GM21528 (cell line): ENCODE measurements at regions not wholly inside any gene's neighbourhood (a gene's known extent, or its start where the extent isn't known, plus 50 kb on each side); places are given as distances from the start of the nearest gene placed in this dataset.
"Not testable (repeated sequence)": the region's sequence is repeated elsewhere in the genome, so short reads cannot be mapped to it uniquely, and the experiment has no call there.

Source experiments
- ATAC-seq: cut with Tn5 transposase; IDR thresholded peaks from one replicate; pipeline ENCODE4 v1.9.1; 2021; ENCODE audit warnings: mild to moderate bottlenecking, moderate library complexity; ENCODE audit not compliant: unreplicated experiment, low FRiP score

DNA sequence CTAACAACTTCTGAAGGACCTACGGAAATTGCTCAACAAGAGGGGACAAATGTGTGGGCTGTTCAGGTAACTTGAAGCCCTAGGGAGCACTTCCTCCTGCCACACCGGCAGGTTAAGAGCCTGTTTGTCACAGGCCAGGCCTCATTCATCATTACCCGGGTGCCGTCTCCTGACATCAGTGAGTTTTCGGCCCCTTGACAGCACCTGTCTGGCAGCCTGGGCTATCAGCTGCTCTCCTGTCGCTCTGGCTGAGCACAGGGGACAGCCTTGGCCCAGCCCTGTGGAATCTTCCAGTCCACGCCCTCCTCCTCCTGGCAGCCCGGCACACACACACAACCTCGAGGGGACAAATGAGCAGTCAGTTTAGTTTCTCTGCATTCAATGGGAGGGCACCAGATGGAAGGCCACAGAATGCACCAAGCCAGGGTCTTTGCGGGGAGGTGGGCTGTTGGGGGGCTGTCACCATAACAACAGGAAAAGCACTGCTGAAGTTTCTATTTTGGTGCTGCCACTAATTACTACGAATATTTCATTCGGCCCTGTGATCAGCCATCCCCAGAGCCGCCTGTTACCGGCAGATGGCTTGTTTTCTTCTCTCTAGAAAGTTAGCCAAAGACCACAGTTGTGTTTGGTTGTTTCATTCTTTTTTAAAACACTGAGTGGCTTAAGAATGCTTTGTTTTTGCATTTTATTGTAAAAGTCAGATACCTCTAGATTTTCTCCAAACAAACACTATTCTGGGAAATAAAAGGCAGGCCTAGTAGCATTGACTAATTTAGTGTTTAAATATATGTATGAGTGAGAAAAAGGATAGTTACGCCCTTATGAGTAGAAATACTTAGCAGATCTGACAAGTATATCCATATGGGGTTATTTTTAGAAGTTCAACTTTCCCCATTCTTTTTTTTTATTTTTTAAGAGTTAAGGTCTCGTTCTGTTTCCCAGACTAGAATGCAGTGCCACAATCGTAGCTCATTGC lies 189.9 kb upstream of the NDUFV2 start:
- ATAC-seq = peak; percentile 70

DNA sequence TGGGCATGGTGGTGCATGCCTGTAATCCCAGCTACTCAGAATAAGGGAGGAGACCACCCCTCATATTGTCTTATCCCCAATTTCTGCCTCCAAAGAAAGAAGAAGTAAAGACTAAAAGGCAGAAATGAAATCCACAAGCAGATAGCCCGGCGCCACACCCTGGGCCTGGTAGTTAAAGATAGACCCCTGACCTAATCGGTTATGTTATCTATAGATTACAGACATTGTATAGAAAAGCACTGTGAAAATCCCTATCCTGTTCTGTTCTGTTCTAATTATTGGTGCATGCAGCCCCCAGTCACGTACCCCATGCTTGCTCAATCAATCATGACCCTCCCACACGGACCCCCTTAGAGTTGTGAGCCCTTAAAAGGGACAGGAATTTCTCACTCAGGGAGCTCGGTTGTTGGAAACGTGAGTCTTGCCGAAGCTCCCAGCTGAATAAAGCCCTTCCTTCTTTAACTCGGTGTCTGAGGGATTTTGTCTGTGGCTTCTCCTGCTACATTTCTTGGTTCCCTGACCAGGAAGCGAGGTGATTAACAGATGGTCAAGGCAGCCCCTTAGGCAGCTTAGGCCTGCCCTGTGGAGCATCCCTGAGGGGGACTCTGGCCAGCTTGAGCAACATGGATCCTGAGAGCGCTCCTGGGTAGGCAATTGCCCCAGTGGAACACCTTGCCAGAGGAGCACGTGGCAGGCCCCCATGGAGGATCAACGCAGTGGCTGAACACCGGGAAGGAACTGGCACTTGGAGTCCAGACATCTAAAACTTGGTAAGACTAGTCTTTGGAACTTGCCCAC lies 188.7 kb upstream of the NDUFV2 start:
- ATAC-seq = not testable (repeated sequence)

DNA sequence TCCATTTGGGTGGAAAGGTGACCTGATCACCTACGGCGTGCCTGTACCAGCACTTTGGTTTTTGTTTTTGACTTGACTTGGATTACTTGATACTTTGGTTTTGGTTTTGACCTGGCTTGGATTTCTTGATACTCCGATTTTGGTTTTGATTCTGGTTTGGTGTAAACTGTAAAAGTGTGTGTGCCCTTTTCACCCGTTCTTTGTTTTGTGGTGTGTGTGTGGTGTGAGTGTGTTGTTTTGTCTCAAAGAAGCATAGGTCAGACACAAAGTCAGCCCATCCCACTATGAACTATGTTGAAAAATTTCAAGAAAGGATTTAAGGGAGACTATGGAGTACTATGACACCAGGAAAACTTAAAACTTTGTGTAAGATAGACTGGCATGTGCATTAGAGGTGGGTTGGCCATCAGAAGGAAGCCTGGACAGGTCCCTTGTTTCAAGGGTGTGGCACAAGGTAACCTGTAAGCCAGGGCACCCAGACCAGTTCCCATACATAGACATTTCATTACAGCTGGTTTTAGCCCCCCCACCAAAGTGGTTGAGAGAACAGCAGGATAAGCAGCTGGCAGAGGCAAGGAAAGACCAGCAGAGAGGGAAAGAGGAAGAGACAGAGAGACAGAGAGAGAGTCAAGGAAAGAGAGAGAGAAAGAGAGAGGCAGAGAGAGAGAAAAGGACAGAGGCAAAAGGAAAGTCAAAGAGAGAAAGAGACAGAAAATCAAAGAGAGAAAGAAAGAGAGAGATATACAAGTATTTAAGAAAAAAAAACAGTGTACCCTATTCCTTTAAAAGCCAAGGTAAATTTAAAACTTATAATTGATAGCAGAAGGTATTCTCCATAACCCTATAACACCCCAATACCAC lies 187.9 kb upstream of the NDUFV2 start:
- not testable (repeated sequence) for ATAC-seq

DNA sequence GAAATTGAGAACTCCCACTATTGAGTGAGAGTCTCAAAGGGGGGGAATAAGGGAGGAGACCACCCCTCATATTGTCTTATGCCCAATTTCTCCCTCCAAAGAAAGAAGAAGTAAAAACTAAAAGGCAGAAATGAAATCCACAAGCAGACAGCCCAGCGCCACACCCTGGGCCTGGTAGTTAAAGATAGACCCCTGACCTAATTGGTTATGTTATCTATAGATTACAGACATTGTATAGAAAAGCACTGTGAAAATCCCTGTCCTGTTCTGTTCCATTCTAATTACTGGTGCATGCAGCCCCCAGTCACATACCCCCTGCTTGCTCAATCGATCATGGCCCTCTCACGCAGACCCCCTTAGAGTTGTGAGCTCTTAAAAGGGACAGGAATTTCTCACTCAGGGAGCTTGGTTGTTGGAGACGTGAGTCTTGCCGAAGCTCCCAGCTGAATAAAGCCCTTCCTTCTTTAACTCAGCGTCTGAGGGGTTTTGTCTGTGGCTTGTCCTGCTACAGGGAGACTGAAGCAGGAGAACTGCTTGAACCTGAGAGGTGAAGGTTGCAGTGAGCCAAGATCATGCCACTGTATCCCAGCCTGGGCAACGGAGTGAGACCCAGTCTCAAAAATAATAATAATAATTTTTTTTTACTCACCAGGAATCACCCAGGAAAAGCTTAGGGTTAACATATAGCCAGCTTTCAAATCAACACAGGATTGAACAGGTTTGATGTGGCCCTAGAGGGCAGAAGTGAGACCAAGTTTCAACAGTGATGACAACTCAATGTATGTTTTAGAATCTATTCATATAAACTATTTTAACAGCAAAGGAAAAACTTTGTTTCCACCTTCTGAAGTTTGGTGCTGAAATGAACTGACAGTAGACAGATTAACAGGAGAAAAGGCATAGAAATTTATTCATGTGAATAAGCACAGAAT lies 181.4 kb upstream of the NDUFV2 start:
- ATAC-seq = not testable (repeated sequence)

DNA sequence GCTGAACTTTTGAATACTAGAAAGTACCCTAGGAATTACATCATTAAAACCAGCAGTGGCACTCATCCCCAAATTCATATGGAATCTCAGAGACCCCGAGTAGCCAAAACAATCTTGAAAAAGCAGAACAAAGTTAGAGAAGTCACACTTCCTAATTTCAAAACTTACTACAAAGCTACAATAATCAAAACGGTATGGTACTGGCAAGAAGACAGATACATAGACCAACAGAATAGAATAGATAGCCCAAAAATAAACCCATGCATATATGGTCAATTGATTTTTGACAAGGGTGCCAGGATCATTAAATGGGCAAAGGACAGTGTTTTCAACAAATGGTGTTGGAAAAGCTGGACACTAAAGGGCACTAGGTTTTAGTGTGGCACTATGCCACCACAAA lies 176.0 kb upstream of the NDUFV2 start:
- no peak for ATAC-seq

DNA sequence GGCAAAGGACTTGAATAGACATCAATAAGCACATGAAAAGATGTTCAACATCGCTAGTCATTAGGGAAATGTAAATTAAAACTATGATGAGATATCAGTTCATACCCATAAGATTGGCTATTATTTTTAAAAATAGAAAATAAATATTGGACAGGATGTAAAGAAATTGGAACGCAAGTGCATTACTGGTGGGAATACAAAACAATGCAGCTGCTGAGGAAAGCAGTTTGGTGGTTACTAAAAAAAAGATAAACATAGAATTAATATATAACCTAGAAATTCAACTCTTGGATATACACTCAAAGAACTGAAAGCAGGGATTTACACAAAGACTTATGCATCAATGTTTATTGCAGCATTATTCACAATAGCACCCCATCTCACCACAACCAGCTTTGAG lies 174.5 kb upstream of the NDUFV2 start:
- no peak for ATAC-seq

DNA sequence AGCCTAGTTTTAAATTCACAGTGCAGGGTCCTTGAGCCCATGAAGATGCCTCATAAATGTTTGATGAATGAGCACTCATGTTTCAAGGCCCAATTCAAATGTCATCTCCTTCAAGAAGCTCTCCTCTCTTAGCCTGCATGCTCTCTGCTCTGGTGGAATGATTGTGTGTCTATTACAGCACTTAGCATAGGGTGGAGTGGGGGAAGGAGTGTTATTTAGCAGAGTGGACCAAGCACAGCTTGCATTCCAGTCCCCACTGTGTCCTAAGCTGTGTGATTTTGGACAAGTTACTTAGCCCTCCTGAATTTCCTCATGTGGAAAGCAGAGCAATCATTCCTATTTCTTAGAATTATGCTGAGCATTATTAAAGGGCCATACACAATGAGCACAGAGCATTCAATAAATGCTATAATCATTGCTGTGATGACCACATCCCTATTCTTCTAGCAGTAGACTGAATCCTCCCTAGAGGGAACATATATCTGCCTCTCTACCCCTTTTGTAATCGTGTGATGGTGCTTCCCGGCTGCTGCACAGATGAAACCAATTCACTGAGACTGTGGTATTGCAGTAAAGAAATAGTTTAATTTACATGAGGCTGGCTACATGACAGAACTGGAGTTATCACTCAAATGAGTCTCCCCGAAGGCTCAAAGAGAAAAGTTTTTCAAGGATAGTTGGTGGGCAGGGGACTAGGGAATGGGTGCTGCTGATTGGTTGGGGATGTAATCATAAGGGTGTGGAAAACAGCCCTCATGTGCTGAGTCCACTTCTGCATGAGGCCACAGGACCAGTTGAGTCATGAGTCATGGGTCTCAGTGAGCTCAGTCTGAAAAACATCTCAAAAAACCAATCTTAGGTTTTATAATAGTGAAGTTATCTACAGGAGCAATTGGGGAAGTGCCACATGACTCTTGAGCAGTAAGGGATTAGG lies 173.4 kb upstream of the NDUFV2 start:
- ATAC-seq = no peak

DNA sequence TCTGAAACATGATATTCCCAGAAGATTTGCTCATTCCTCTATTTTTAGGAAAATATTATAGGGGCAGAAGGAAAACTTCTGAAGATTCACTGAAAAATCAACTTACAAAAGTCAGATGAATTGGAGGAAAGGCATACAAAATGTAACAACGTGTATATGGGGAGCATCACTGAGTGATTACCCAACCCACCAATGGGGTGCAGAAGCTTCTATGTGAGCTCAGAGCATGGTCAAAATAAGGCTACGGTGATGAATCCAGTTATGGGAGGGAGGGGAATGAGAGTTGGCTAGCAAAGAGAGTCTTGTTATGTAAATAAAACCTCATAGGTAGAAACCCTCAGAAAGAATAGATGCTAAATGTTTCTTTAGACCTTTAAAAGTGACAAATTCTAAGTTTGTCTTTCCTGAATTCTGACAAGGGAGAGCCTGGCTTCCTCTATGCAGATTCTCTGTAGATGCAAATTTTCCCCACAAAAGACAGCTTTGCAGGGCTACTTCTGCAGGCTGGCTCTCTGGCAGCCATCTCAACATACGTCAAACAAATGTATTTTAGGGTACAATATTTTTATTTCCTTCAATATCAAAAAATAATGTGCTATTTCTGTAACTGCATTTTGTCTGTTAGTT lies 171.4 kb upstream of the NDUFV2 start:
- ATAC-seq = no peak

DNA sequence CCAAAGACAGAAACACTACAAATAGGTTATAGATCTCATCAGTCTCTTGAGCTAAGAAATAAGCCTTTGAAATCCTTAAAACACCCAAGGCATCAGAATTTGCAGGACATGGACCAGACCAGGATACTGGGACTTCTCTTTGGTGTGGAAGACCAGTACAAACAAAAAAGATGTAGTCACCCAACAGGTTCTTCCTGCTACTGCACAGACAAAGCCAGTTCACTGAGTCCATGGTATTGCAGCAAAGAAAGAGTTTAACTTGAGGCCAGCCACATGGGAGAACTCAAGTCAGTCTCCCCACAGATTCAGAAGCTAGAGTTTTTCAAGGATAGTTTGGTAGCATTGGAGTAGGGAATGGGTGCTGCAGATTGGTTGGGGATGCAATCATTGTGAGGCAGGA lies 169.6 kb upstream of the NDUFV2 start:
- no peak for ATAC-seq

DNA sequence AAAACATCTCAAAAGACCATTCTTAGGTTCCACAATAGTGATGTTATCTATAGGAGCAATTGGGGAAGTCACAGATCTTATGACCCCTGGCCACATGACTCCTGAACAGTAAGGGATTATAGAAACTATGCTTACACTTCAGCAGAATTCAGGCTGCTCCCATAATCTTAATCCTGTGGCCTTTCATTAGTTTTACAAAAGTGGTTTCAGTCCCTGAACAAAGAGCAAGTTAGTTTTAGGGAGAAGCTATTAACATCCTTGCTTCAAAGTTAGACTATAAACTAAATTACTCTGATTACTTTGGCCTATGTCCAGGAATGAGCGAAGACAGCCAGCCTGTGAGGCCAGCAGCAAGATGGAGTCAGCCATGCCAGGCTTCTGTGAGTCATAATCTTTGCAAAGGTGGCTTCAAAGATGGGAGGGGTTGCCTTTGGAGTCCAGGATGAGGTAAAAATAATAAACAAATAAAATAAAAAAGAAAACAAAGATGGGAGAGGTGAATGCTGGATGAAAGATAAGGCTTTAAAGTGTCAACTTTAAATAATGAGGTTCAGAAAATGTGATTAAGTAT lies 168.7 kb upstream of the NDUFV2 start:
- ATAC-seq = no peak

DNA sequence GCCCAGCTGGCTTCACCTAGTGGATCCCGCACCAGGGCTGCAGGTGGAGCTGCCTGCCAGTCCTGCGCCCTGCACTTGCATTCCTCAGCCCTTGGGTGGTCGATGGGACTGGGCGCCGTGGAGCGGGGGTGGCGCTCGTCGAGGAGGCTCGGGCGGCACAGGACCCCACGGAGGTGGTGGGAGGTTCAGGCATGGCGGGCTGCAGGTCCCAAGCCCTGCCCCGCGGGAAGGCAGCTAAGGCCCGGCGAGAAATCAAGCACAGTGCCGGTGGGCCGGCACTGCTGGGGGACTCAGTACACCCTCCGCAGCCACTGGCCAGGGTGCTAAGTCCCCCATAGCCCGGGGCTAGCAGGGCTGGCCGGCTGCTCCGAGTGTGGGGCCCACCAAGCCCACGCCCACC lies 167.2 kb upstream of the NDUFV2 start:
- not testable (repeated sequence) for ATAC-seq

DNA sequence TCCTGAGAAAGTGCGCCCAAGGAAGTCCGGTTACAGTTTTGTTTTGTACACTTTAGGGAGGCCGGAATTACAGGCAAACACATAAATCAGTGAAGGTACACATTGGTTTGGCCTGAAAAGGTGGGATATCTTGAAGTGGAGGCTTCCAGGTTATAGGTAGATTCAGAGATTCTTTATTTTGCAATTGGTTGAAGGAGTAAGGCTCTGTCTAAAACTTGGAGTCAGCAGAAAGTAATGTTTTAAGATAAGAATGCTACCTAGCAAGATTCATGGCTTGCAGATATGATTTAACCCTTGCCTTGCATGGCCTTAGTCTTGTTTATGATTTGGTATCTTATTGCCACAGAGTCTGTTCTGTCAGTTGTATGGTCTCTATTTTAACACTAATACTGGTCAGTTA lies 165.9 kb upstream of the NDUFV2 start:
- no peak for ATAC-seq

DNA sequence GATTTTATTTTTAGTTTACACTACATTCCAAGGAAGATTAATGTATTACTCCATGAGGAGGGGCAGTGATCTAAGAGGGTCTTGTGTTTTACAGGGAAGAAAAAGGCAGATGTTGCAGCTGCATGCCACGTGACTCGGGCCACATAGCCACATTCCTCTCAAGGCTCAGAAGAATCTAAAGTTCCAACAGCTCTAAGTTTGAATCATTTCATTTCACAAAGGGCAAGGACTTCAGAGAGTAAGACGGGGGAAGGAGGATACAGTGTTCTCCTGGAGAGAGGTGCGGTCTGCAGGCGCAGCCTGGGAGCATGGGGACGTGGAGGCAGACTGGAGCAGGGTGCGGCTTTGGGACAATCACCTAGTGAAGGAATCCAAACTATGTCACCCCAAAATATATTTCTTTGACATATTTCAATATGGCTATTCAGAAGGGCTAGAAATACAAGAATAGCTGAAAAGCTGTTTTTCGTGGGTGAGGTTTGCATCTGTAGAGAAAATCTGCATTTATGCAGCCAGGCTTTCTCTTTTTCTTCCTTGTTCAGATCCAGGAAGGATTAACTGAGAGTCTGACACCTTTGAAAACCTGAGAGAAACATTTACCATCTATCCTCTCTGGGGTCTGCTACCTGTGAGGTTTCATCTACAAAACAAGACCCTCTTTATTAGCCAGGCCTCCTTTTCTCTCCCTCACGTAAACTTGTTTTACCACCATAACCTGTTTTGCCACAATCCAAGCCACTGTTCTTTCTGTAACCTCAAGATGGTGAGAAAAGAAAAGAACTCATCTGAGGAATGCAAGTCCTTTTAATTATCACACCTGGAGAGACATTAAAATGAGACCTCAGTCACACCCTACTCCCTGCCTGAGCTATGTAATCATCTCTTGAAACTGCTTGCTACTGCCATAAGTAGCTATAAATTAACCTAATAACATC lies 165.1 kb upstream of the NDUFV2 start:
- ATAC-seq = no peak

DNA sequence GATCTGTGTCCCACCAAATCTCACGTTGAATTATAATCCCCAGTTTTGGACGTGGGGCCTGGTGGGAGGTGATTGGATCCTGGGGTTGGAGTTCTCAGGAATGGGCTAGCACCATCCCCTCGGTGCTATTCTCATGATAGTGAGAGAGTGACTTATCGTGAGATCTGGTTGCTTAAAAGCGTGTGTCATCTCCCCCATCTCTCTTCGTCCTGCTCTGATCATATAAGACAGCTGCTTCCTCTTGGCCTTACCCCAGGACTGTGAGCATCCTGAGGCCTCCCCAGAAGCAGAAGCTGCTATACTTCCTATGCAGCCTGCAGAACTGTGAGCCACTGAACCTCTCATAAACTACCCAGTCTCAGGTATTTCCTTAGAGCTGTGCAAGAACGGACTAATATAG lies 163.7 kb upstream of the NDUFV2 start:
- ATAC-seq = no peak

DNA sequence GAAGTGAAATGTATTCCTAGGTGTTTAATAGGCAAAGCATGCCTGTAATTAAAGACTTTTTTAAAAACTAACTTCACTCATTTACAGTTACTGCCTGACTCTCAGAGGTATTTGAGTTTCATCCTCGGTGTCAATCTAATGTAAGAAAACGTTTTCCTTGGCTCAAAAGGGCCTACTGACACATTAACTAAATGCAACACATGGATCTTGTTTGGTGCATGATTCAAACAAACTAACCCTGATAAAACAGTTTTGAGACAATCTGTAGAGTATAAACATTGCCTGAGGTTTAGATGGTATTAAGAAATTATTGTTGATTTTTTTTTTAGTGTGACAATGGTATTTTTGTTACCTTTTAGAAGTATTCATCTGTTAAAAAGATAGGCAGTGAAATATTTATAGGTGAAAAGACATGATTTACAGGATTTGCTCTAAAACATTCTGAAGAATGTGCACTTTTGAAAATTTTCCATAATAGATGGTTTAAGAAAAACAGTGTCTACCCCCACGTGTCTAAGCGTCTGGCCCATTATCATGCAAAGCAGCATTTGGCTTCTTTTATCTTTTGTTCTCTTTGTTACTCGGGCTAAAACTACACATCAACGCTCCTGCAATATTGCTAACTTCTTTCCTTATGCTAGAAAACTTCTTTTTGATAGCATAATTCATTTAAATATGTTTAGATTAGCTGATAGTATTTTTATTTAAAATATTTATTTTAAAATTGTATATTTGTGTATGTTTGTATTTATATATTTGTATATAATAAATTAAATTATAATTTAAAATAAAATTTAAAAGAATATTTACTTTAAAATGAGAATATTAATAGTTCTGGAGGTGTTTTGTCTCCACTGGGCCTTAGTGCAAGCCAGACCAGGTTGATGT lies 160.2 kb upstream of the NDUFV2 start:
- ATAC-seq = no peak
